Osteoblast (primary cell): ENCODE measurements at regions not wholly inside any gene's neighbourhood (a gene's known extent, or its start where the extent isn't known, plus 50 kb on each side); places are given as distances from the start of the nearest gene placed in this dataset.

Experiments
- DNase-seq: peaks from one replicate; pipeline ENCODE4 v3.0.0; 2011; ENCODE audit warnings: low spot score, mixed read lengths; ENCODE audit not compliant: insufficient read length; ENCODE audit errors: missing footprints
- H2AFZ ChIP-seq: 2 replicates; pipeline ENCODE4 v1.6.0; 2011; ENCODE audit warnings: mild to moderate bottlenecking, low read length
- H3K27ac ChIP-seq: 2 replicates; pipeline ENCODE4 v1.5.1; 2011; ENCODE audit warnings: mild to moderate bottlenecking, low read depth, low read length, moderate library complexity
- H3K27me3 ChIP-seq: 2 replicates; pipeline ENCODE4 v1.6.0; 2012; ENCODE audit warnings: mild to moderate bottlenecking, control low read depth, inconsistent platforms, low read length, moderate library complexity; ENCODE audit not compliant: insufficient read depth
- H3K36me3 ChIP-seq: 2 replicates; pipeline ENCODE4 v1.5.1; 2011; ENCODE audit warnings: mild to moderate bottlenecking, low read length, control low read depth, moderate library complexity; ENCODE audit not compliant: insufficient read depth
- H3K4me1 ChIP-seq: 2 replicates; pipeline ENCODE4 v1.5.1; 2011; ENCODE audit warnings: mild to moderate bottlenecking, low read length, control low read depth, moderate library complexity; ENCODE audit not compliant: insufficient read depth
- H3K4me2 ChIP-seq: 2 replicates; pipeline ENCODE4 v1.6.0; 2011; ENCODE audit warnings: mild to moderate bottlenecking, low read length; ENCODE audit not compliant: insufficient read depth
- H3K4me3 ChIP-seq: fragments of 200-600 bp; sonication (generic); 3 replicates; pipeline ENCODE4 v1.5.1; 2012; ENCODE audit warnings: mild to moderate bottlenecking, low read length, inconsistent platforms; ENCODE audit not compliant: insufficient read depth
- H3K79me2 ChIP-seq: 2 replicates; pipeline ENCODE4 v1.6.0; 2012; ENCODE audit warnings: mild to moderate bottlenecking, low read length, control low read depth, inconsistent platforms; ENCODE audit not compliant: insufficient read depth
- H3K9me3 ChIP-seq: 2 replicates; pipeline ENCODE4 v1.5.1; 2011; ENCODE audit warnings: low read depth, low read length, control low read depth
- H4K20me1 ChIP-seq: 2 replicates; pipeline ENCODE4 v1.6.0; 2012; ENCODE audit warnings: mild to moderate bottlenecking, low read length, control low read depth; ENCODE audit not compliant: insufficient read depth
- CTCF ChIP-seq: IDR thresholded peaks from 2 replicates; pipeline ENCODE4 v1.5.1; 2011; ENCODE audit warnings: mild to moderate bottlenecking, low read depth, low read length, moderate library complexity; ENCODE audit errors: extremely low read depth

- Histone ChIP-seq H3K9me3 (no peaks in the 10 kb centered on the region), H3K27ac (no peak overlapping the region), H3K4me2 (no peak overlapping the region), H4K20me1 (no peaks in the 10 kb centered on the region), H2AFZ (no peak overlapping the region), H3K27me3 (no peaks in the 10 kb centered on the region), H3K4me3 (no peak overlapping the region), H3K4me1 (no peaks in the 10 kb centered on the region), H3K36me3 (no peaks in the 10 kb centered on the region), H3K79me2 (no peaks in the 10 kb centered on the region)
- TF ChIP-seq CTCF = no peak
- no peak for DNase-seq
These were observed 1983.5 kb upstream of the C9orf72 start for GRCh38 chr9:29556746-29557145.

GRCh38 chr9:29564564-29564963, 1991.3 kb upstream of the C9orf72 start:
- Histone ChIP-seq H3K4me3 (no peak overlapping the region), H4K20me1 (no peaks in the 10 kb centered on the region), H3K27ac (no peak overlapping the region), H3K9me3 (no peaks in the 10 kb centered on the region), H3K79me2 (no peaks in the 10 kb centered on the region), H3K4me2 (no peak overlapping the region), H3K4me1 (no peaks in the 10 kb centered on the region), H2AFZ (no peak overlapping the region), H3K36me3 (no peaks in the 10 kb centered on the region), H3K27me3 (no peaks in the 10 kb centered on the region)
- TF ChIP-seq CTCF = no peak
- peak; percentile 3 for DNase-seq

DNA sequence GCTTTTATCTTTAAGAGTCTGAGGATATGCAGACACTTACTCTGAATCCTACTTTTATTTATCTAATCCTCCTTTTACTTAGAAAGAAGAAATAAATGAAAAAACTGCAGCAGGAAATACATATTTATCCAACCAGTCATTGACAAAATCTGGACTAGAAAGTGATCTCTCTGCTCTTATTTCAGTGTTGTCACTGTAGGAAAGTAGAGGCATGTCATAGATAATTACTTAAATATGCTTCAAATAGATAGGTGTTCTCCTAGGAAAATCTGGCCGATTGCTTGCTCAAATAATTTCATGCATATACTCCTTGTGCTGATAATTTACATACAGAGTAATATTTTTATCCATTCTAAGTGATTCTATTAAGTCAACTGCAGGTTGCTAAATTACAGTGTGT, 2001.9 kb upstream of the C9orf72 start:
- no peaks in the 10 kb centered on the region for H3K4me1 ChIP-seq
- H4K20me1 ChIP-seq = no peaks in the 10 kb centered on the region
- no peak for TF ChIP-seq CTCF
- H2AFZ ChIP-seq = no peak overlapping the region
- no peak for DNase-seq
- no peaks in the 10 kb centered on the region for H3K79me2 ChIP-seq
- H3K27me3 ChIP-seq = no peaks in the 10 kb centered on the region
- no peak overlapping the region for H3K4me3 ChIP-seq
- no peak overlapping the region for H3K4me2 ChIP-seq
- H3K9me3 ChIP-seq = peaks cover 3% of the 10 kb centered on the region
- H3K36me3 ChIP-seq = no peaks in the 10 kb centered on the region
- H3K27ac ChIP-seq = no peak overlapping the region

DNA sequence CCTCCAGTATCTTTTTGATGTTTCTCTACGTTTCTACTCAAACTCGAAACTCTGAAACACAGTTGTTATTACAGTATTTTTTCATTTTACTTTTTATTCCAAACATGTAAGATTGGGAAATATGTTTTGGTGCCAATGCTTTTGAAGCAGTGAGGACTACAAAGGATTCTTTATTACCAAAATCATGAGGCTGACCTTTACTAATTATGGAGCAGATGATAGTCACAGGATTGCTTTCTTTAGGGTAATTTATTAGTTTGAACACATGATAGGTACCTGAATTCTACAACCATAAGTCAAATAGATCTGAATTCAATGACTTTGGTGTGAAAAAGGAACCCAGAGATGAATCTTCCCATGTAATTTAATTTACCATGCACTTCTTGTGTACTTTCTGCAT, 2015.1 kb upstream of the C9orf72 start:
- Histone ChIP-seq H3K4me1 (no peaks in the 10 kb centered on the region), H2AFZ (no peak overlapping the region), H3K27me3 (no peaks in the 10 kb centered on the region), H3K79me2 (no peaks in the 10 kb centered on the region), H3K4me3 (no peak overlapping the region), H4K20me1 (no peaks in the 10 kb centered on the region), H3K9me3 (peaks cover 4% of the 10 kb centered on the region), H3K4me2 (no peak overlapping the region), H3K27ac (no peak overlapping the region), H3K36me3 (no peaks in the 10 kb centered on the region)
- DNase-seq = no peak
- TF ChIP-seq CTCF = no peak
